ENCODE measurements at regions not wholly inside any gene's neighbourhood (a gene's known extent, or its start where the extent isn't known, plus 50 kb on each side); places are given as distances from the start of the nearest gene placed in this dataset.

DNA sequence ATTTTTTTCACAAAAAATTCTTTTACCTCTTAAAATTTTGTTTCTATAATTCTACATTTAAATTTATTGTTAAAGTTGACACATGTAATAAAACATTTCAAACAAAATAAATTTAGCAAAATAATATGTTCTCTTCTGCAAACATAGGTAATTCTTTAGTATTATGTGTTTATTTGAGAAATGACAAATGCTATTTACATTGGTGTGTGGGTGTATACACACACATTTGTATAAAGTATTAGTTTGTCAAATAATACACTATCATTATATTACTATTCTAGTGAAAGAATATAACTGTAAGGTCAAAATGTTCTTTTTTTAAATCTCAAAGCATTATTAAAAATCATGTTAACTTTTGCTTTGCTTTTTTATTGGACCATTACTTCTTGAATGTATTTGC, 1370.6 kb downstream of the SI start:
- TF ChIP-seq YY1 (IDR thresholded peaks at IDR 0.05; ENCODE audit: low read depth) (no peak), ZBTB7A (IDR thresholded peaks at IDR 0.05; ENCODE audit: low read depth) (no peak), CEBPB (IDR thresholded peaks at IDR 0.05) (no peak), TAF1 (IDR thresholded peaks at IDR 0.05; ENCODE audit: low read depth) (no peak), TEAD4 (IDR thresholded peaks at IDR 0.05) (no peak), EP300 (IDR thresholded peaks at IDR 0.05; ENCODE audit: borderline replicate concordance) (no peak), RAD21 (IDR thresholded peaks at IDR 0.05; ENCODE audit: low read depth) (no peak), CREB1 (IDR thresholded peaks at IDR 0.05; ENCODE audit: low read depth) (no peak), NFIC (IDR thresholded peaks at IDR 0.05) (no peak), TCF12 (IDR thresholded peaks at IDR 0.05; ENCODE audit: low read depth) (no peak), EGR1 (IDR thresholded peaks at IDR 0.05) (no peak), FOXM1 (IDR thresholded peaks at IDR 0.05; ENCODE audit: borderline replicate concordance, low read depth) (no peak)
- TF ChIP-seq, protein P1, sequence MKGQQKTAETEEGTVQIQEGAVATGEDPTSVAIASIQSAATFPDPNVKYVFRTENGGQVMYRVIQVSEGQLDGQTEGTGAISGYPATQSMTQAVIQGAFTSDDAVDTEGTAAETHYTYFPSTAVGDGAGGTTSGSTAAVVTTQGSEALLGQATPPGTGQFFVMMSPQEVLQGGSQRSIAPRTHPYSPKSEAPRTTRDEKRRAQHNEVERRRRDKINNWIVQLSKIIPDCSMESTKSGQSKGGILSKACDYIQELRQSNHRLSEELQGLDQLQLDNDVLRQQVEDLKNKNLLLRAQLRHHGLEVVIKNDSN (IDR thresholded peaks at IDR 0.05) = no peak
- TF ChIP-seq, protein P2, sequence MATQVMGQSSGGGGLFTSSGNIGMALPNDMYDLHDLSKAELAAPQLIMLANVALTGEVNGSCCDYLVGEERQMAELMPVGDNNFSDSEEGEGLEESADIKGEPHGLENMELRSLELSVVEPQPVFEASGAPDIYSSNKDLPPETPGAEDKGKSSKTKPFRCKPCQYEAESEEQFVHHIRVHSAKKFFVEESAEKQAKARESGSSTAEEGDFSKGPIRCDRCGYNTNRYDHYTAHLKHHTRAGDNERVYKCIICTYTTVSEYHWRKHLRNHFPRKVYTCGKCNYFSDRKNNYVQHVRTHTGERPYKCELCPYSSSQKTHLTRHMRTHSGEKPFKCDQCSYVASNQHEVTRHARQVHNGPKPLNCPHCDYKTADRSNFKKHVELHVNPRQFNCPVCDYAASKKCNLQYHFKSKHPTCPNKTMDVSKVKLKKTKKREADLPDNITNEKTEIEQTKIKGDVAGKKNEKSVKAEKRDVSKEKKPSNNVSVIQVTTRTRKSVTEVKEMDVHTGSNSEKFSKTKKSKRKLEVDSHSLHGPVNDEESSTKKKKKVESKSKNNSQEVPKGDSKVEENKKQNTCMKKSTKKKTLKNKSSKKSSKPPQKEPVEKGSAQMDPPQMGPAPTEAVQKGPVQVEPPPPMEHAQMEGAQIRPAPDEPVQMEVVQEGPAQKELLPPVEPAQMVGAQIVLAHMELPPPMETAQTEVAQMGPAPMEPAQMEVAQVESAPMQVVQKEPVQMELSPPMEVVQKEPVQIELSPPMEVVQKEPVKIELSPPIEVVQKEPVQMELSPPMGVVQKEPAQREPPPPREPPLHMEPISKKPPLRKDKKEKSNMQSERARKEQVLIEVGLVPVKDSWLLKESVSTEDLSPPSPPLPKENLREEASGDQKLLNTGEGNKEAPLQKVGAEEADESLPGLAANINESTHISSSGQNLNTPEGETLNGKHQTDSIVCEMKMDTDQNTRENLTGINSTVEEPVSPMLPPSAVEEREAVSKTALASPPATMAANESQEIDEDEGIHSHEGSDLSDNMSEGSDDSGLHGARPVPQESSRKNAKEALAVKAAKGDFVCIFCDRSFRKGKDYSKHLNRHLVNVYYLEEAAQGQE (IDR thresholded peaks at IDR 0.05; ENCODE audit: low read depth) = no peak
